Skeletal muscle tissue (tissue), 3 donors: ENCODE measurements at regions not wholly inside any gene's neighbourhood (a gene's known extent, or its start where the extent isn't known, plus 50 kb on each side); places are given as distances from the start of the nearest gene placed in this dataset.

ENCODE experiments used
- H3K27ac ChIP-seq: one replicate; pipeline ENCODE4 v1.7.0; 2013; ENCODE audit warnings: mild to moderate bottlenecking, low read depth, low read length, inconsistent platforms
- H3K27me3 ChIP-seq, 3 donors: one replicate each; pipeline ENCODE4 v1.7.0; 2013; ENCODE audit warnings: low read length in 3 of 3; ENCODE audit not compliant: control insufficient read depth in 3 of 3, insufficient read depth in 3 of 3
- H3K36me3 ChIP-seq, 3 donors: one replicate each; pipeline ENCODE4 v1.7.0; 2013; ENCODE audit warnings: low read length in 3 of 3; ENCODE audit not compliant: control insufficient read depth in 3 of 3, insufficient read depth in 3 of 3
- H3K4me1 ChIP-seq, 3 donors: one replicate each; pipeline ENCODE4 v1.7.0; 2013; ENCODE audit warnings: low read length in 3 of 3, mild to moderate bottlenecking in 3 of 3; ENCODE audit not compliant: control insufficient read depth in 3 of 3, insufficient read depth in 3 of 3
- H3K4me3 ChIP-seq, 3 donors: one replicate each; pipeline ENCODE4 v1.7.0; 2013; ENCODE audit warnings: low read length in 3 of 3
- H3K9ac ChIP-seq, 3 donors: one replicate each; pipeline ENCODE4 v1.7.0; 2013; ENCODE audit warnings: low read length in 3 of 3, mild to moderate bottlenecking in 3 of 3, moderate library complexity in 2 of 3, low read depth in 1 of 3
- H3K9me3 ChIP-seq, 3 donors: one replicate each; pipeline ENCODE4 v1.7.0; 2013; ENCODE audit warnings: low read length in 3 of 3; ENCODE audit not compliant: control insufficient read depth in 3 of 3
- donor health status: Osteomylitis.

DNA sequence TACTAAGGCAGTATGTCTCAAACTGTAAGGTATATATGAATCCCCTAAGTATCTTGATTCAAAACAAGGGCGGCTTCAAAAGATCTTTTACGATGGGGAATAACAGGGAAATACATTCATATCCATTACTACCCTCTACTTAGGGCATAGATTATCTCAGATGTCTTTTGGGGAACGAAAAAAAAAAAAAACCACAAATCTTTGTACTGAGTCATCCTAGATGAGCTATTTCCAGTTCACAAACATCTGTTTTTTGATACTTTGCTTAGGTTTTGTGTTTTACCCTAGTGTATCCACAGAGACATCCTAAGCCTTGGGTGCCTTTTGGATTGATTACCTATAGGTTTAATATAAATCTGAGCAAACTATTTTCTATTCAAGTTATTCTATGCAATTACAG, 457.2 kb downstream of the NLGN4X start:
- Histone ChIP-seq H3K9ac (no peak overlapping the region), H3K4me1 (no peaks in the 10 kb centered on the region)

DNA sequence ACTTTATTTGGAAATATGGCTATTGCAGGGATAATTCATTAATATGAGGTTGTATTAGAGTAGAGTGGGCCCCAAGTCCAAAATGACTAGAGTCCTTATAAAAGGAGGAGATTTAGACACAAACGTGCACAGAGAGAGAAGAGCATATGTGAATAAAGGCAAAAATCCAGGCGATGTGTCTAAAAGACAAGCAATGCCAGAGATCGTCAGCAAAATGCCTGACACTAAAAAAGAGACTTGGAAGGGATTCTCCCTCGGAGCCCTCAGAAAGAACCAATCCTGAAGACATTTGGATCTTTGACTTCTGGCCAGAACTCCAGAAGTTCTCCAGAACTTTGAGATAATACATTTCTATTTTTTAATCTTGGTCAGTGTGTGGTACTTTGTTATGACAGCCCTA, 472.1 kb downstream of the NLGN4X start:
- no peak overlapping the region for H3K27ac ChIP-seq
- no peaks in the 10 kb centered on the region for H3K4me1 ChIP-seq
- no peak overlapping the region for H3K4me3 ChIP-seq
- no peak overlapping the region for H3K9ac ChIP-seq
- H3K9me3 ChIP-seq, result no peaks in the 10 kb centered on the region
- H3K36me3 ChIP-seq, result no peaks in the 10 kb centered on the region
- H3K27me3 ChIP-seq, result no peaks in the 10 kb centered on the region

More for the DNA sequence above, 457.2 kb downstream of the NLGN4X start:
- Histone ChIP-seq H3K9me3 (peaks cover 0 to 2% (median 0%) of the 10 kb centered on the region in 3 donors), H3K27ac (no peak overlapping the region), H3K36me3 (no peaks in the 10 kb centered on the region), H3K27me3 (no peaks in the 10 kb centered on the region), H3K4me3 (no peak overlapping the region)

DNA sequence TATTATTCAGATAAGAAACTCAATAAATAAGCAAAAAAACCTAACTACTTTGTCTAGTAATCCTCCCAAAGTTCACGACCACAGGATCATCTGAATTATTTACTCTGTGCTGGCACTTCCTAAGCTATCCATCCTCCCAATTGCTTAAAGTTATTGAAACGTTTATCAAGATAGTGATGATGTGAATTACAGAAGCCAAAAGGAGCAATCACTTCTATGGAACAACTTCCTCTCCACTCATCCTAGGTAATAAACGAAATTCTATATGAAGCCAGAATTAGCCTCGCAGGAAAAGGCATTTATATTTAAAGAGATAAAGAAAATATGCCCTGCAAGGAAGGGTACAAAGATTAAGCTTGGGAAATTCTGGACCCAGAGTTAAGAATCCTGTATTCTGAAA, 475.4 kb downstream of the NLGN4X start:
- no peaks in the 10 kb centered on the region for H3K4me1 ChIP-seq
- no peaks in the 10 kb centered on the region for H3K9me3 ChIP-seq
- no peaks in the 10 kb centered on the region for H3K36me3 ChIP-seq
- H3K27ac ChIP-seq, result no peak overlapping the region
- H3K27me3 ChIP-seq, result no peaks in the 10 kb centered on the region
- H3K9ac ChIP-seq, result no peak overlapping the region
- H3K4me3 ChIP-seq, result no peak overlapping the region

DNA sequence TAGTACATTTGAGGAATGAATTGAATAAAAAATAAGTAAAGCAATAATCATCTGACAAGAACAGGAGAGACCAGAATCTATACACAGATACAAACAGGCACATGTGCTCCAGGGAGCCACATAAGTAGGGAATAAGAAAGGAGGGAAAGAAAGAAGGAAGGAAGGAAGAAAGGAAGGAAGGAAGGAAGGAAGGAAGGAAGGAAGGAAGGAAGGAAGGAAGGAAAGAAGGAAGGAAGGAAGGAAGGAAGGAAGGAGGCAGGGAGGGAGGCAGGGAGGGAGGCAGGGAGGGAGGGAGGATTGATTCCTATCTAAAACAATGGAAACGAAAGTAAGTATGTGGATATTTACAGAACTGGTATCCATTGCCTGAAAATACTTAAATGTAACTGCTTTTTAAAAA, 475.8 kb downstream of the NLGN4X start:
- Histone ChIP-seq H3K9me3 (no peaks in the 10 kb centered on the region), H3K36me3 (no peaks in the 10 kb centered on the region), H3K4me3 (no peak overlapping the region), H3K4me1 (no peaks in the 10 kb centered on the region), H3K27ac (no peak overlapping the region), H3K9ac (no peak overlapping the region), H3K27me3 (no peaks in the 10 kb centered on the region)

DNA sequence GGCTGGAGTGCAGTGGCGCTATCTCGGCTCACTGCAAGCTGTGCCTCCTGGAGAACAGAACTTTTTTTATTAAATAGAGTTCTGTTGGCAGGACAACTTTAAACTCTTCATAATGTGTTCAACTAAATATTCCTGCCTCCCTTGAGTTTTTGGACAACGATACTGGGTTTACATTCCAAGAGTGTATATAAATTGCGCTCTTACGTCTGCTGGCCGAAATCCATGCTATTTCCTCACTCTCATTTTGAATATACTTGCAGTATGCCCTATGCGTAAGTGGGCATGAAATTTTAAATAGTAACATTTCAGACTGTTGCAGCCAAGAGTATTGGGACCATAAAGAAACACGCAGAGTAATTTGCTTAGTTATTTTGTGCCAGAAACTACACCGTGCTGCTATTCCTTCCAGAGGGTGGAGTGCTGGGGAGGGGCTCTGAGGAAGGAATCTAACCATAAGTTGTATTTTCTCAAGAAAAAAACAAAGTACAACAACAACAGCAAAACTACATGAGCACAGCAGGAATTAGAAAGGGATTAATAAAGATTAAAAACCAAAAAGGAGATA, 480.0 kb downstream of the NLGN4X start:
- Histone ChIP-seq H3K4me1 (no peaks in the 10 kb centered on the region), H3K9ac (no peak overlapping the region), H3K36me3 (no peaks in the 10 kb centered on the region), H3K9me3 (no peaks in the 10 kb centered on the region), H3K4me3 (no peak overlapping the region), H3K27ac (no peak overlapping the region), H3K27me3 (no peaks in the 10 kb centered on the region)

DNA sequence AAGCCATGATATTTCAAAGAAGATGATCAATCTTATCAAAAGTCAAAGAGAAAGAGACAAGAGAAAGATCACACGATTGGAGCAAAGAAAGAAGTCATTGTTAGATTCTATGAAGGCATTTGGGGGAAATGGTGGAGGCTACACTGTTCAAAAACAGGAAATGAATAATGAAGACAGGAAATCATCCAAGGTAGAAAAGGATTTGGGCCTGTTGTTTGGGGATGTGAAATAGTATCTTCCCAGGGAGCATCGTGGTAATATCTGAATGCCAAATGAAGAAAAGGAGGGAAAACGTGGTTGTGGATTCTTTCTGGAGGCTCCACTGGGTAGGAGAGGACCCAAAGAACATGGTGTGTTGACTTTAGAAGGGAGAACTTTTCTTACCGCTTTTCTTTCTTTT, 482.4 kb downstream of the NLGN4X start:
- H3K27ac ChIP-seq, result no peak overlapping the region
- no peaks in the 10 kb centered on the region for H3K36me3 ChIP-seq
- no peaks in the 10 kb centered on the region for H3K9me3 ChIP-seq
- H3K9ac ChIP-seq, result no peak overlapping the region
- no peak overlapping the region for H3K4me3 ChIP-seq
- H3K27me3 ChIP-seq, result no peaks in the 10 kb centered on the region
- H3K4me1 ChIP-seq, result no peaks in the 10 kb centered on the region

DNA sequence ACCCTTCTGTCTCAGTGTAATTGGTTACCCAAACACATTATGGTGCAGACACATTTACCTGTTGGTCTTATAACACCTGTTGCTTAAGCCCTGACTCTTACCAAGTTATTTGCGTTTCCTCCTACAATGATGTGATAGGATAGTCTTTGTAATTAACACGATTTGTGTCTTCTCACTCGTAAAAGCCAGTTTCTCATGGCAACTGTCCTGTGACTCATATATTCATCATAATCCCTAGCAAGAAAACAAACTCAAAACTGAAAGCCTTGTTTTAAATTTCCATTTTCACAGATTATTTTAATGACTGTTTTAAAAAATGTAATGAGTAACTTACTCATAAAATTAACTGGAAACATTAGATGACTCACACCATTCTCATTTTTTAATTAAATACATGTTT, 495.2 kb downstream of the NLGN4X start:
- Histone ChIP-seq H3K9ac (no peak overlapping the region), H3K9me3 (peaks cover 0 to 4% (median 0%) of the 10 kb centered on the region in 3 donors), H3K27ac (no peak overlapping the region), H3K4me3 (no peak overlapping the region), H3K36me3 (no peaks in the 10 kb centered on the region), H3K4me1 (no peaks in the 10 kb centered on the region), H3K27me3 (no peaks in the 10 kb centered on the region)

DNA sequence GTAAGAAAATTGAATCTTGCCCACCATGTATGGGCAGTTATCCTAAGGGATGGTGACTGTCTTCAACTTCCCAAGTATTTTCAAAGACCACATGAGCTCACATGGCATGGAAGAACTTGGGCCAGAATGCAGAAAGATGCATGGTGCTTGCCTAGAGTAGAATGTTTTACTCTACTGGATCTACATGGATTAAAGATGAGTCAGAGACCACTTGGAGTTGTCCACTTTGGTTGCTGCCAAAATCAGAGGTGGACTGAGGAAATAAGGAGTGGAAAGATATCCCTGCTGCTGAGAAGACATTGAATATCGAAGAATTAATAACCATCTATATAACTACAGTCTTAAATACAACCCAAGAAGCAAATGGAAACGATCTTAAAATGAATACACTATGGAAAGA, 498.1 kb downstream of the NLGN4X start:
- Histone ChIP-seq H3K4me1 (no peaks in the 10 kb centered on the region), H3K4me3 (no peak overlapping the region), H3K36me3 (no peaks in the 10 kb centered on the region), H3K27me3 (no peaks in the 10 kb centered on the region), H3K27ac (no peak overlapping the region), H3K9me3 (peaks cover 0 to 4% (median 0%) of the 10 kb centered on the region in 3 donors), H3K9ac (no peak overlapping the region)

DNA sequence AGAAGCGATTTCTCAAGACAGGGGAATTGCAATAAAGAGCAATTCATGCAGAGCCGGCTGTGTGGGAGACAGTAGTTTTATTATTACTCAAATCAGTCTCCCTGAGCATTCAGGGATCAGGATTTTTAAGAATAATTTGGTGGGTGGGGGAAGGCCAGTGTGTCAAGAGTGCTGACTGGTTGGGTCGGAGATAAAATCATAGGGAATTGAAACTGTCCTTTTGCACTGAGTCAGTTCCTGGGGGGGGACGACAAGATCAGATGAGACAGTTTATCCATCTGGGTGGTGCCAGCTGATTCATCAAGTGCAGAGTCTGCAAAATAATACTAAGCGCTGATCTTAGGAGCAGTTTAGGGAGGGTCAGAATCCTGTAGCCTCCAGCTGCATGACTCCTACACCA, 502.4 kb downstream of the NLGN4X start:
- Histone ChIP-seq H3K9ac (no peak overlapping the region), H3K27ac (no peak overlapping the region), H3K4me3 (no peak overlapping the region), H3K4me1 (no peaks in the 10 kb centered on the region), H3K36me3 (no peaks in the 10 kb centered on the region), H3K27me3 (no peaks in the 10 kb centered on the region), H3K9me3 (no peaks in the 10 kb centered on the region)

DNA sequence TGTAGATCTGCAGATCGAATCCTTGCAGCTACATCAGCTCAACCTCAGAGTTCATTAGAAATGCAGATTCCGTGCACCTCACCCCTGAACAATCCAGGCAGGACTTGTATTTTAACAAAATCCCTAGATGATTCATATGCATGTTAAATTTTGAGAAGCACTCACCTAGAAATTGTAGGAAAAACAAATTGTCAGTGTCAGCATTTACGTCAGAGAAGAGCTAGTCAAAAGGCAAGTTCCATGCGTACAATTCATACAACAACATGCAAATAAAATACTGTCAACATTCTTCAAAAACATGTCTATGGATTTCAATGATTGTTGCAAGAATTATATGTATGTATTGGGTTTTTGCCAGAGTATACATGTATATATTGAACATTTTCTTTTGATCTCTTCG, 504.5 kb downstream of the NLGN4X start:
- Histone ChIP-seq H3K27me3 (no peaks in the 10 kb centered on the region), H3K36me3 (no peaks in the 10 kb centered on the region), H3K4me1 (no peaks in the 10 kb centered on the region), H3K9ac (no peak overlapping the region), H3K4me3 (no peak overlapping the region), H3K9me3 (no peaks in the 10 kb centered on the region), H3K27ac (no peak overlapping the region)

DNA sequence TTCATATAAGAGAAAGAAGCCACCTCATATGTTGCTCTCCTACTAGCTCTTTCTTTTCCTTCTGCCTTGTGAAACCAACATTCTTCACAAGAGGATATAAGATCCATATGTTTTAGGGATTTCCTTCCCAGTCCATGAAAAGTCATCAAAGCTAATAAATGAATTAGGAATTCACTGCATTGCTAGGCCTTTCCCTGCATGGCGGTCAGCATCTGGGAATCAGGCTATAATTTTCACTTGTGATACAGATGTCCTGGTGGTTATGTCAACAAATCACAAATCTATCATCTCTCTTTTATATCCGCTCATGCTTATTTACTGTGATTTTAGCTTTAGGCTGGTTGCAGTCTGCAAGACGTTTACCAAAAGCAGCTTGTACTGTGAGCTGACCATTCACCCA, 510.0 kb downstream of the NLGN4X start:
- H3K4me3 ChIP-seq, result no peak overlapping the region
- H3K36me3 ChIP-seq, result no peaks in the 10 kb centered on the region
- H3K9me3 ChIP-seq, result no peaks in the 10 kb centered on the region

More for the DNA sequence above, 510.0 kb downstream of the NLGN4X start:
- Histone ChIP-seq H3K4me1 (no peaks in the 10 kb centered on the region), H3K9ac (no peak overlapping the region), H3K27me3 (no peaks in the 10 kb centered on the region), H3K27ac (no peak overlapping the region)
